Activated CD4-positive, alpha-beta memory T cell treated with anti-CD3 and anti-CD28 coated beads, Interleukin-2, amount 10 ng/mL, durations not matched to agents 7 days and 5 days (primary cell): ENCODE measurements at regions not wholly inside any gene's neighbourhood (a gene's known extent, or its start where the extent isn't known, plus 50 kb on each side); places are given as distances from the start of the nearest gene placed in this dataset.

Experiments used
- CTCF ChIA-PET: fragments of 350-600 bp; sonication (Branson Sonifier 250); formaldehyde crosslinking; loops from one replicate; lab custom pipeline; 2021; ENCODE audit warnings: antibody characterized with exemption, inconsistent platforms; lab: Charles Lee
- POLR2A ChIA-PET: fragments of 350-600 bp; sonication (Branson Sonifier 250); formaldehyde crosslinking; loops from one replicate; lab custom pipeline; 2021; ENCODE audit warnings: antibody characterized with exemption; lab: Charles Lee
- DNase-seq: peaks from one replicate; pipeline ENCODE4 v3.0.0-alpha.2; 2020
- H3K27ac Mint-ChIP-seq: one replicate; pipeline ENCODE4 v1.8.0; 2021; ENCODE audit warnings: mild to moderate bottlenecking, mixed read lengths
- H3K27me3 Mint-ChIP-seq: one replicate; pipeline ENCODE4 v1.8.0; 2021; ENCODE audit warnings: mixed read lengths
- H3K36me3 Mint-ChIP-seq: one replicate; pipeline ENCODE4 v1.8.0; 2021; ENCODE audit warnings: low read depth, mixed read lengths
- H3K4me1 Mint-ChIP-seq: one replicate; pipeline ENCODE4 v1.8.0; 2021; ENCODE audit warnings: mixed read lengths
- H3K4me3 Mint-ChIP-seq: one replicate; pipeline ENCODE4 v1.8.0; 2021; ENCODE audit warnings: mild to moderate bottlenecking, mixed read lengths
- H3K9me3 Mint-ChIP-seq: one replicate; pipeline ENCODE4 v1.8.0; 2021; ENCODE audit warnings: mixed read lengths

GRCh38 chr12:76249501-76249900 lies 98.7 kb downstream of the BBS10 start:
- H3K9me3 Mint-ChIP-seq = no peaks in the 10 kb centered on the region
- no peak overlapping the region for H3K4me3 Mint-ChIP-seq
- POLR2A ChIA-PET = interaction anchor here (0.7 kb wide), 1 partner anchor 99 kb away, joined by 3 read pairs; no protein-coding TSS in a partner anchor
- no peaks in the 10 kb centered on the region for H3K36me3 Mint-ChIP-seq
- no peak overlapping the region for H3K27ac Mint-ChIP-seq
- CTCF ChIA-PET = interaction anchor here (1.1 kb wide), 1 partner anchor 13 kb away, joined by 4 read pairs; no protein-coding TSS in a partner anchor
- DNase-seq = no peak
- H3K4me1 Mint-ChIP-seq = no peaks in the 10 kb centered on the region
- H3K27me3 Mint-ChIP-seq = peaks cover 16% of the 10 kb centered on the region

- H3K36me3 Mint-ChIP-seq = no peaks in the 10 kb centered on the region
- H3K9me3 Mint-ChIP-seq = no peaks in the 10 kb centered on the region
- H3K27ac Mint-ChIP-seq = no peak overlapping the region
- no peak for DNase-seq
- H3K4me1 Mint-ChIP-seq = no peaks in the 10 kb centered on the region
- no peak overlapping the region for H3K4me3 Mint-ChIP-seq
- ChIA-PET CTCF (interaction anchor here (0.6 to 1.2 kb wide), 2 partner anchors 14 to 206 kb away, joined by 3 read pairs; no protein-coding TSS in a partner anchor), POLR2A (no interaction called here)
- peaks cover 19% of the 10 kb centered on the region for H3K27me3 Mint-ChIP-seq
Measured at GRCh38 chr12:76247992-76248391, 100.2 kb downstream of the BBS10 start.

- POLR2A ChIA-PET = no interaction called here
- no peaks in the 10 kb centered on the region for H3K36me3 Mint-ChIP-seq
- no peak overlapping the region for H3K4me3 Mint-ChIP-seq
- CTCF ChIA-PET = no interaction called here
- DNase-seq = no peak
- H3K27ac Mint-ChIP-seq = no peak overlapping the region
- peaks cover 19% of the 10 kb centered on the region for H3K27me3 Mint-ChIP-seq
- no peaks in the 10 kb centered on the region for H3K9me3 Mint-ChIP-seq
- no peaks in the 10 kb centered on the region for H3K4me1 Mint-ChIP-seq
Measured at GRCh38 chr12:76247026-76247646, 101.1 kb downstream of the BBS10 start.

- H3K9me3 Mint-ChIP-seq = no peaks in the 10 kb centered on the region
- H3K27me3 Mint-ChIP-seq = peaks cover 19% of the 10 kb centered on the region
- DNase-seq = no peak
- no peak overlapping the region for H3K27ac Mint-ChIP-seq
- no peaks in the 10 kb centered on the region for H3K36me3 Mint-ChIP-seq
- ChIA-PET CTCF (no interaction called here), POLR2A (no interaction called here)
- H3K4me1 Mint-ChIP-seq = no peaks in the 10 kb centered on the region
- no peak overlapping the region for H3K4me3 Mint-ChIP-seq
Measured at GRCh38 chr12:76246611-76247010, 101.6 kb downstream of the BBS10 start.

GRCh38 chr12:76244300-76244699 lies 103.9 kb downstream of the BBS10 start:
- H3K9me3 Mint-ChIP-seq = no peaks in the 10 kb centered on the region
- CTCF ChIA-PET = no interaction called here

GRCh38 chr12:76242813-76243550 lies 105.2 kb downstream of the BBS10 start:
- no peaks in the 10 kb centered on the region for H3K9me3 Mint-ChIP-seq
- H3K27ac Mint-ChIP-seq = no peak overlapping the region
- H3K4me1 Mint-ChIP-seq = no peaks in the 10 kb centered on the region
- no peak overlapping the region for H3K4me3 Mint-ChIP-seq
- H3K36me3 Mint-ChIP-seq = no peaks in the 10 kb centered on the region
- peaks cover 16% of the 10 kb centered on the region for H3K27me3 Mint-ChIP-seq
- no peak for DNase-seq
- POLR2A ChIA-PET = no interaction called here
- CTCF ChIA-PET = no interaction called here

More at GRCh38 chr12:76244300-76244699, 103.9 kb downstream of the BBS10 start:
- DNase-seq = no peak
- Mint-ChIP-seq H3K4me3 (no peak overlapping the region), H3K27ac (no peak overlapping the region), H3K4me1 (no peaks in the 10 kb centered on the region), H3K27me3 (peaks cover 19% of the 10 kb centered on the region), H3K36me3 (no peaks in the 10 kb centered on the region)
- POLR2A ChIA-PET = no interaction called here

- CTCF ChIA-PET = no interaction called here
- H3K36me3 Mint-ChIP-seq = no peaks in the 10 kb centered on the region
- no peak overlapping the region for H3K4me3 Mint-ChIP-seq
- POLR2A ChIA-PET = no interaction called here
- no peak for DNase-seq
- peaks cover 9% of the 10 kb centered on the region for H3K27me3 Mint-ChIP-seq
- H3K9me3 Mint-ChIP-seq = no peaks in the 10 kb centered on the region
- H3K27ac Mint-ChIP-seq = no peak overlapping the region
- no peaks in the 10 kb centered on the region for H3K4me1 Mint-ChIP-seq
Measured at GRCh38 chr12:76241371-76241770, 106.8 kb downstream of the BBS10 start.

- no peaks in the 10 kb centered on the region for H3K9me3 Mint-ChIP-seq
- H3K36me3 Mint-ChIP-seq = no peaks in the 10 kb centered on the region
- CTCF ChIA-PET = no interaction called here
- no peak overlapping the region for H3K4me3 Mint-ChIP-seq
- no peak for DNase-seq
- H3K27me3 Mint-ChIP-seq = peaks cover 4% of the 10 kb centered on the region
- H3K27ac Mint-ChIP-seq = no peak overlapping the region
- POLR2A ChIA-PET = interaction anchor here (0.7 kb wide), 1 partner anchor 108 kb away, joined by 3 read pairs; the partner anchor contains the start of gene BBS10
- H3K4me1 Mint-ChIP-seq = no peaks in the 10 kb centered on the region
Measured at GRCh38 chr12:76240281-76240680, 107.9 kb downstream of the BBS10 start.

- Mint-ChIP-seq H3K9me3 (no peaks in the 10 kb centered on the region), H3K4me3 (no peak overlapping the region), H3K4me1 (no peaks in the 10 kb centered on the region), H3K36me3 (no peaks in the 10 kb centered on the region), H3K27ac (no peak overlapping the region), H3K27me3 (no peaks in the 10 kb centered on the region)
- CTCF ChIA-PET = no interaction called here
- POLR2A ChIA-PET = no interaction called here
- no peak for DNase-seq
Measured at GRCh38 chr12:76238688-76239087, 109.5 kb downstream of the BBS10 start.

GRCh38 chr12:76237086-76237701 lies 111.0 kb downstream of the BBS10 start:
- ChIA-PET POLR2A (no interaction called here), CTCF (no interaction called here)
- no peak for DNase-seq
- Mint-ChIP-seq H3K27me3 (no peaks in the 10 kb centered on the region), H3K36me3 (no peaks in the 10 kb centered on the region), H3K4me1 (no peaks in the 10 kb centered on the region), H3K4me3 (no peak overlapping the region), H3K9me3 (no peaks in the 10 kb centered on the region), H3K27ac (no peak overlapping the region)

- DNase-seq = no peak
- Mint-ChIP-seq H3K9me3 (no peaks in the 10 kb centered on the region), H3K27me3 (no peaks in the 10 kb centered on the region), H3K27ac (no peak overlapping the region), H3K4me3 (no peak overlapping the region), H3K36me3 (no peaks in the 10 kb centered on the region), H3K4me1 (no peaks in the 10 kb centered on the region)
- ChIA-PET CTCF (no interaction called here), POLR2A (no interaction called here)
Measured at GRCh38 chr12:76236640-76237039, 111.6 kb downstream of the BBS10 start.

- H3K9me3 Mint-ChIP-seq = no peaks in the 10 kb centered on the region
- H3K4me3 Mint-ChIP-seq = no peak overlapping the region
- CTCF ChIA-PET = no interaction called here
Measured at GRCh38 chr12:76234741-76235140, 113.5 kb downstream of the BBS10 start.

GRCh38 chr12:76232013-76232412 lies 116.2 kb downstream of the BBS10 start:
- Mint-ChIP-seq H3K4me3 (no peak overlapping the region), H3K36me3 (no peaks in the 10 kb centered on the region), H3K4me1 (no peaks in the 10 kb centered on the region), H3K27ac (no peak overlapping the region), H3K9me3 (no peaks in the 10 kb centered on the region), H3K27me3 (peaks cover 4% of the 10 kb centered on the region)
- ChIA-PET POLR2A (no interaction called here), CTCF (no interaction called here)
- DNase-seq = no peak

More at GRCh38 chr12:76234741-76235140, 113.5 kb downstream of the BBS10 start:
- no peak overlapping the region for H3K27ac Mint-ChIP-seq
- no peaks in the 10 kb centered on the region for H3K27me3 Mint-ChIP-seq
- no peaks in the 10 kb centered on the region for H3K36me3 Mint-ChIP-seq
- POLR2A ChIA-PET = no interaction called here
- H3K4me1 Mint-ChIP-seq = no peaks in the 10 kb centered on the region
- no peak for DNase-seq
